Thoracic aorta (tissue), 2 donors: ENCODE measurements at regions not wholly inside any gene's neighbourhood (a gene's known extent, or its start where the extent isn't known, plus 50 kb on each side); places are given as distances from the start of the nearest gene placed in this dataset.

ENCODE experiments used
- ATAC-seq: fragments of 150-250 bp; one replicate; pipeline ENCODE4 v1.8.0; 2017; ENCODE audit warnings: low read depth; ENCODE audit not compliant: insufficient number of reproducible peaks, low FRiP score
- DNase-seq: peaks from one replicate; pipeline ENCODE4 v3.0.0-alpha.2; 2020; ENCODE audit warnings: low spot score
- H3K27ac ChIP-seq, 2 donors: fragments of 200-600 bp; sonication (generic); 1 replicate in 1 of 2; 2 replicates in 1 of 2; pipeline ENCODE4 v1.5.1; 2016; ENCODE audit warnings: mild to moderate bottlenecking in 2 of 2, moderate library complexity in 2 of 2
- H3K27me3 ChIP-seq: fragments of 200-600 bp; sonication (generic); replicated peaks from 2 replicates; pipeline ENCODE4 v1.6.0; 2016; ENCODE audit warnings: mild to moderate bottlenecking; ENCODE audit not compliant: insufficient read depth
- H3K36me3 ChIP-seq: fragments of 200-600 bp; sonication (generic); one replicate; pipeline ENCODE4 v1.5.1; 2016
- H3K4me1 ChIP-seq, 2 donors: fragments of 200-600 bp; sonication (generic); 1 replicate in 1 of 2; 2 replicates in 1 of 2; pipeline versions ENCODE4 v1.5.1 to v1.6.0; 2016; ENCODE audit warnings: low read depth in 2 of 2, mild to moderate bottlenecking in 1 of 2; ENCODE audit not compliant: control insufficient read depth in 1 of 2
- H3K4me3 ChIP-seq: fragments of 200-600 bp; sonication (generic); 2 replicates; pipeline ENCODE4 v1.5.1; 2016; ENCODE audit warnings: mild to moderate bottlenecking
- H3K9me3 ChIP-seq: fragments of 200-600 bp; sonication (generic); 2 replicates; pipeline ENCODE4 v1.5.1; 2016
- TF ChIP-seq, protein P1 (sequence below): fragments of 200-600 bp; sonication (generic); IDR thresholded peaks from one replicate; pipeline ENCODE4 v1.5.1; 2019; ENCODE audit warnings: antibody characterized with exemption

DNA sequence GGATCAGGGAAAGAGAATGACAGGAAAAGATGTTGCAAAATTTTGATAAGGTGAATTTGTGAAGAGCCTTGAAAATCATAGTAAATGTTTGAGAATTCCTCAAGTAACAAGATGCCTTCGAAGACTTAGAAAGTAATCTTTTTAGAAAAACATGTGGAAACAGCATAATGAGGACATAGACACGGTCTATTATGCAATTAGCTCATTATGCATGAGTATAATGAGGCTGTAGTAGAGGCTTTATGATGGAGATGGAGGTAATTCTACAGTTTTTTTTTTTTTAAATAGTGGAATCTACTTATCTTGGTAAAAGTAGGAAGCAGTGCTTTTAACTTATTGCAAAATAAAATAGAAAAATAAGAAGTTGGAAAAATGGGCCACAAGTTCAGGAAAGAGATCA lies 1329.1 kb upstream of the SPRY2 start:
- Histone ChIP-seq H3K36me3 (no peaks in the 10 kb centered on the region), H3K4me1 (no peaks in the 10 kb centered on the region), H3K4me3 (no peak overlapping the region), H3K27ac (no peak overlapping the region), H3K9me3 (no peaks in the 10 kb centered on the region), H3K27me3 (no peaks in the 10 kb centered on the region)
- DNase-seq (no peak), ATAC-seq (no peak)
- TF ChIP-seq, protein P1, sequence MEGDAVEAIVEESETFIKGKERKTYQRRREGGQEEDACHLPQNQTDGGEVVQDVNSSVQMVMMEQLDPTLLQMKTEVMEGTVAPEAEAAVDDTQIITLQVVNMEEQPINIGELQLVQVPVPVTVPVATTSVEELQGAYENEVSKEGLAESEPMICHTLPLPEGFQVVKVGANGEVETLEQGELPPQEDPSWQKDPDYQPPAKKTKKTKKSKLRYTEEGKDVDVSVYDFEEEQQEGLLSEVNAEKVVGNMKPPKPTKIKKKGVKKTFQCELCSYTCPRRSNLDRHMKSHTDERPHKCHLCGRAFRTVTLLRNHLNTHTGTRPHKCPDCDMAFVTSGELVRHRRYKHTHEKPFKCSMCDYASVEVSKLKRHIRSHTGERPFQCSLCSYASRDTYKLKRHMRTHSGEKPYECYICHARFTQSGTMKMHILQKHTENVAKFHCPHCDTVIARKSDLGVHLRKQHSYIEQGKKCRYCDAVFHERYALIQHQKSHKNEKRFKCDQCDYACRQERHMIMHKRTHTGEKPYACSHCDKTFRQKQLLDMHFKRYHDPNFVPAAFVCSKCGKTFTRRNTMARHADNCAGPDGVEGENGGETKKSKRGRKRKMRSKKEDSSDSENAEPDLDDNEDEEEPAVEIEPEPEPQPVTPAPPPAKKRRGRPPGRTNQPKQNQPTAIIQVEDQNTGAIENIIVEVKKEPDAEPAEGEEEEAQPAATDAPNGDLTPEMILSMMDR: no peak

DNA sequence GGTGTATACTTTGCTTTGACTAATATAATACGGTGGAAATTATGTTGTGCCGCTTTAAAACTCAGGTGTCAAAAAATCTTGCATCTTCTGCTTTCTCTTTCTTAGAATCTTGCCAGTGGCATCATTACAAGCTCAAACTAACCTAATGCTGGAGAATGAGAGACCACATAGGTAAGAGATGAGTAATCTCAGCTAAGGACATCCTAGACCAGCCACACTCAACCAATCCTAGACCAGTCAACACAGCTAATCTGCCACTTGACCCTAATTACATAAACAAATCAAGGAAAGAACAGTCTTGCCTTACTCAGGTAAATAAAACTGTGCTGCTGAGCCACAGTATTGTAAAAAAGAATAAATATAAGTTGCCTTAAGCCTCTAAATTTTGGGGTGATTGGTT lies 1323.9 kb upstream of the SPRY2 start:
- Histone ChIP-seq H3K4me3 (no peak overlapping the region), H3K36me3 (no peaks in the 10 kb centered on the region), H3K27me3 (no peaks in the 10 kb centered on the region), H3K9me3 (no peaks in the 10 kb centered on the region), H3K4me1 (no peaks in the 10 kb centered on the region), H3K27ac (no peak overlapping the region)
- ATAC-seq: no peak
- TF ChIP-seq, protein P1: no peak
- no peak for DNase-seq

DNA sequence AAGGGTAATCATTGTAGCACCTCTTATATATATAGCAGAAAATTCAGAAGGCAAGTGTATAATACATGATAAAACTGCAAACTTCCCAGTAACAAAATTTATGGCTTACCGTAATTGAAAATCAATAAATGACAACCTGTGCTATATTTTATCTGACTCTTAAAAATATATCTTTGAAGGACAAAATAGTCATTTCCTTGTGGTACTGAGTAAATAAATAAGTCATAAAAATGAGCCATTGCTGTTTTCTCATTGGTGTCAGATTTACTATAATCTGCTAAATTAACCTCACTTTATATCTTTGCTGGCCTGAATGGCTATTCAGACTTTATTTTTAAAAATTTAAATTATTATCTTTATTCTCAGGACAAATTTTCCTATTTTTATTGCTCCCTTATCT lies 1319.1 kb upstream of the SPRY2 start:
- Histone ChIP-seq H3K4me1 (no peaks in the 10 kb centered on the region), H3K36me3 (no peaks in the 10 kb centered on the region), H3K27ac (no peak overlapping the region), H3K9me3 (no peaks in the 10 kb centered on the region), H3K4me3 (no peak overlapping the region), H3K27me3 (no peaks in the 10 kb centered on the region)
- ATAC-seq (no peak), DNase-seq (no peak)
- TF ChIP-seq, protein P1: no peak

DNA sequence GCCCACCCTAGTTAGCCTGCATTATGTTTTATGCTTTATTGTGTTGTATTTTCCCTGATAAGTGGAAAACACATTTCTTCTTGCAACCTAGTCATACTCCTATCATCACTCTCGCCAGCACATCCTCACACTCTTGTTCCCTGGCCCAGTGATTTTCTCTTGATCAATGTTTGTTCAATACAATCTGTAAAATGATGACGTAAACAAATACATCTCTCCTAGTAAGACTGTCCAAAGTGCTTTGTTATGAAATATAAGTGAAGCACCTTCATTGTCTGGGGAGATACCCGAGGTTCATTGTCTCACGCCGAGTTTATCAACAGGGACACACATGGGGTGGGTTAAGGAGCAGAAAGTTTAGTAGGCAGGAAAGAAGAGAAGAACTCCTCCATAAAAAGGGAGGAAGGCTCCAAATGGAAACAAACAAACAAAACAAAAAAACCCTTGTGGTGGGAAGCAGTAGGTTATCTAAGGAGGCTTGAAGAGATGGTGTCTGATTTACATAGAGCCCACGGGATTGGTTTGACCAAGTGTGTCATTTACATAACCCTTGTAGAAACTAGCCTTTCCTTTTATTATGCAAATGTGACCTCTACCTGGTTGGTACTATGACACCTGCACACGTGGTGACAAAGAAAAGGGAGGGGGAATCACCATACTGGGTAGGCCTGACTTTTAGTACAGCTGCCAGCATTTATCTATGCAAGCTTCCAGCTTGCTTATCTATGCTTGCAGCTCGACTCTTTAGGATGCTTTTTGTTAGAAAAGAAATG lies 1317.9 kb upstream of the SPRY2 start:
- Histone ChIP-seq H3K9me3 (no peaks in the 10 kb centered on the region), H3K4me3 (no peak overlapping the region), H3K27ac (no peak overlapping the region), H3K27me3 (no peaks in the 10 kb centered on the region), H3K36me3 (no peaks in the 10 kb centered on the region), H3K4me1 (no peaks in the 10 kb centered on the region)
- DNase-seq (no peak), ATAC-seq (no peak)
- TF ChIP-seq, protein P1: no peak

DNA sequence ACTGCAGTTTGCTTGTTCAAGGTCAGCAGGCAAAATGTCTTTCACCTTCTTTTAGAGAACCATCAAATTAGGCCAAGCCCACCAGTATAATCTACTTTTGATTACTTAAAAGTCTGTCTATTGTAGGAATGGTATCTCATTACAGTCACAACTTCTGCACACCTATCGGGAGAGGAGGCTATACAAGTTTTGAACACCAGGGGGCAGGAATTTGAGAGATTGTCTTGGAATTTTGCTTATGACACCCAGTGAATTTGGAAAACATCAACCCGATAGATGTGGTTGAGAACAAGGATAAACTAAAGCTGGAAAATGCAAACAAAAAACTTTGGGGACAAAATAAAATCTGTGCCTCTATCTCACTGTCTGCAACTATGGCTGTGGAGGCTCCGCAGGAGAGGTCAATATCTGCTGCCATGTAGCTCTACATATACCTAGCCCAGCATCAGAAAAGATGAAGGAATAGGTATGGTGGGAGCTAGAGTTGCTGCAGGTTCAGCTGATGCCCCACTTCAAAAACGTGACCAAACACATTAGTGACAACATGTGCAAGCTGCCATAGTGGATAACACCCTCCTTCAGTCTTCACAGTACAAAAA lies 1299.2 kb upstream of the SPRY2 start:
- Histone ChIP-seq H3K27me3 (no peaks in the 10 kb centered on the region), H3K27ac (no peak overlapping the region), H3K9me3 (no peaks in the 10 kb centered on the region), H3K36me3 (no peaks in the 10 kb centered on the region), H3K4me3 (no peak overlapping the region), H3K4me1 (no peaks in the 10 kb centered on the region)
- TF ChIP-seq, protein P1: no peak
- no peak for ATAC-seq
- no peak for DNase-seq
